HG03521 (cell line): ENCODE measurements at regions not wholly inside any gene's neighbourhood (a gene's known extent, or its start where the extent isn't known, plus 50 kb on each side); places are given as distances from the start of the nearest gene placed in this dataset.

Experiments
- ATAC-seq: cut with Tn5 transposase; IDR thresholded peaks from one replicate; pipeline ENCODE4 v1.9.1; 2021; ENCODE audit warnings: mild to moderate bottlenecking, moderate library complexity; ENCODE audit not compliant: unreplicated experiment

DNA sequence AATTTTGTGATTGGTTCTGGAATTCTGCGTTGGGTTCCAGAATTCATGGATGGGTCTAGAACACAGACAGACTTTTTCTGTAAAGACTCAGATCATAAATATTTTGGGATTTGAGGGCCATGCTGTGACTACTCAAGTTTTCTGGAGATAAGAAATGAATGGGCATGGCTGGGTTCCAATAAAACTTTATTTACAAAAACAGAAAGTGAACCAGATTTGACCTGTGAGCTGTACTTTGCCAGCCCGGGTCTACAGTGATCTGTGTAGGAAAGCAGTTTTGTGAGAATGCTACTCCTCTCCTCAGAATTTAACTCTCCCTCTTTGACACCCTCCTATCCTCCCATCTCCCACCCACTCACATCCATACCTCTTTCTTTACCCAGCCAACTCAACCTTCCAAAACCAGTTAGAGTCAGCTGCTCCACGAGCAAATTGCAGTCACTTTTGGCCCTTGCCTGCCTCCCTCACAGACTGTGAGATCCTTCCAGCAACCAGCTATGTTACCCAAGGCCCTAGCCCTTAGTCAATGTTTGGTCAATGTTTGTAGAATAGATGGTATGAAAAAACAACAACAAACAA is 312.8 kb upstream of the ZMIZ1 start:
- no peak for ATAC-seq

DNA sequence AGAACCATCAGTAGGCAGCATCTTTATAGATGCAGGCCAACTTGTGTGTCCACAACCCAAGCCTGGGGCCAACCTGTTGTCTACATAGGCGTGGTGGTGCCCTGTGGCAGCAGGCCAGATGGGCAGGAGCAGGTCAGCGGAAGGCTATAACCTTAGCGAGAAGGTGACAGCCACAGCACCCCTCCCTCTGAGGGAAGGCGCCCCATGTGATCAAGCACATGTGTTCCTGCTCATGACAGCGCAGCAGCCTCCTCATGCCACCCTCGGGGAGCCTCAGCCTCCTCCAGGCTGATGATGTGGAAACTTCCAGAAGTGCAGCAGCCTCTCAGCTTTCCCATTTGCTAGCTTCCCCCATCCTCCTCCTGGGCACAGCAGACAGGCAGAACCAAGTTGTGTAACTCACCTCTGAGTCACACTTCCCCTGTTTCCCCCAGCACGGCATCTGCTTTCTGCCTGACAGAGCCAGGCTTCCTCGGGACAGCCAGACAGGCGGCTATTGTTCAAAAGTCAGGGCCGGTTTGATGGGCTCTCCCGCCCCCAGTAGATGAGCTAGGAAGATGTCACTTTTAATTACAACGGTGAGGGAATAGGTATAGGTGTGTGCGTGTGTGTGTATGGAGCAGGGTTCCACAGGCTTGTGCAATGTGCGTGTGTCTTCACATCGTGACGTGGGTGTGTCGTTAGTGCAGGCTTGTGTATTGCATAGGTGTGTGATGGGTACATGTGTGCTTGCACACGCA is 312.0 kb upstream of the ZMIZ1 start:
- ATAC-seq = no peak

DNA sequence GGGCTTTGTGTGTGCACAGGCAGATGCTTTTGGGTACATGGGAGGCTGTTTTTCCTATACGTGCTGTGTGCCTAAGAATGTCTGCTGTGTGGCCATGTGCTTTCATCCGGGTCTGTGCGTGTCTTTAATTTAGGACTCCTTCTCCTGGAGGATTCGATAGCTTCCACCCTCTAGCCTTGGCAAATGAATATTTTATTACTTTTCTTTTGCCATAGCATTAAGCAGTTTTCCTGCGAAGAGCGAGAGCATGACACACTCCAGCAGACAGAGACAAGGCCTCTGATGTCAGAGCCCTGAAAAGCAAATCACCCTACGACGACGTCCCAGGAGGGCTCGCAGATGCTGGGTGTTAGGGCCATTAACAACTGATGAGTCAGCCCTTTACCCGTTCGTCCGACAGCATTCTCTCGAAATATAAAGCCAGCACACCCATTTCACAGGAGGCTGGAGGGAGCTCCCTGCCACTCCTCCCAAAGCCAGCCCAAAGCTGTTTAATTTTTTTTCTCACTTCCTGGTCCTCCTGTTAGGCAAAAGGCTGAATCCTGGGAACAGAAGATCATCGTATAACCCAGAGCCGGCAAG is 311.3 kb upstream of the ZMIZ1 start:
- ATAC-seq = no peak

DNA sequence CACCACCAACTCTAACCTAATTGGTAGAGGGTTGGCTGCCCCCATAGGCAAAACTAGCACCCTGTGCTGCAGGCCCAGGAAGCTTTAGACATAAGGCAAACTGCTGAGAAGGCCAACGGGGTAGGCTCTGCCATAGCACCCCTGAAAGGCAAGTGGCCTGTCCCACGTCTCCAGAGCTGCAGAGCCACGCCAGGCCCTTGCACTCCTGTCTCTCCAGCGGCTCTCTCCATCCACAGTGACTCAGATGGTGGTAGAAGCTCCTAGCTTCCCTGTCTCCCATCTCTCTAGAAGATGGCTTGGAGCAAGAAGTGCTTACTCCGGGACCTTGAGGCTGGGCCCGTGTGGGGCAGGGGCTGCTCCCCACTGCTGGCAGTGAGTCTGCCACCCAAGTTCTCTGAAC is 310.6 kb upstream of the ZMIZ1 start:
- no peak for ATAC-seq

DNA sequence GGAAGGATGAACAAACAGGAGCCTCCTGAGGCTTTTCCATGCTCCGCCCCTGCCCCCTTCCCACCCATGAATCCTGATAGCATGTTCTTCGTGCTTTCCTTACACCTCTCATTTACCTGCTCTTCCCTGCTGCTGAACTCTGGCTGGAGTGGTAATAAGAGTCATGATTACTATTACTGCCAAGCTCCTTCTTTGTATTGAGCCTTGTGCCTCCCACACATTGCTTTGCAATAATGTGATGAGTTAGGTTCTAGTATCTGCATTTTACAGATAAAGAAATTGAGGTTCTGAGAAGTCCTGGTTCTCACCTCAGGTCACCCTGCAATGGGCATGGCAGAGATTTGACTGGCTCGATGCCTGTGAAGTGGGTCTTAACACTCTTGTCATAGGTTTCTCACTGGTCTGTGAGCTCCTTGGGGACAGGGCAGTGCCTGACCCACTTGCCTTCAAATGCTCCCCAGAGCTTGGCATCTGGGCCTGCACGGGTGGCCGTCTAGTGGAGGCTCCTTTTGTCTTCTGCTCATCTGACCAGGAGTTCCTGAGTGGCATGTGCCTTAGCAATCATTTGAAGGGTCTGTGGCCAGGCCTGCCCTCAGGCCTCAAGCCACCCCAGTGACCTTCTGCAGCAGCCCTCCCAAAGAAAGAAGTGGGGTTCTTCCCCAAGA is 309.2 kb upstream of the ZMIZ1 start:
- no peak for ATAC-seq

DNA sequence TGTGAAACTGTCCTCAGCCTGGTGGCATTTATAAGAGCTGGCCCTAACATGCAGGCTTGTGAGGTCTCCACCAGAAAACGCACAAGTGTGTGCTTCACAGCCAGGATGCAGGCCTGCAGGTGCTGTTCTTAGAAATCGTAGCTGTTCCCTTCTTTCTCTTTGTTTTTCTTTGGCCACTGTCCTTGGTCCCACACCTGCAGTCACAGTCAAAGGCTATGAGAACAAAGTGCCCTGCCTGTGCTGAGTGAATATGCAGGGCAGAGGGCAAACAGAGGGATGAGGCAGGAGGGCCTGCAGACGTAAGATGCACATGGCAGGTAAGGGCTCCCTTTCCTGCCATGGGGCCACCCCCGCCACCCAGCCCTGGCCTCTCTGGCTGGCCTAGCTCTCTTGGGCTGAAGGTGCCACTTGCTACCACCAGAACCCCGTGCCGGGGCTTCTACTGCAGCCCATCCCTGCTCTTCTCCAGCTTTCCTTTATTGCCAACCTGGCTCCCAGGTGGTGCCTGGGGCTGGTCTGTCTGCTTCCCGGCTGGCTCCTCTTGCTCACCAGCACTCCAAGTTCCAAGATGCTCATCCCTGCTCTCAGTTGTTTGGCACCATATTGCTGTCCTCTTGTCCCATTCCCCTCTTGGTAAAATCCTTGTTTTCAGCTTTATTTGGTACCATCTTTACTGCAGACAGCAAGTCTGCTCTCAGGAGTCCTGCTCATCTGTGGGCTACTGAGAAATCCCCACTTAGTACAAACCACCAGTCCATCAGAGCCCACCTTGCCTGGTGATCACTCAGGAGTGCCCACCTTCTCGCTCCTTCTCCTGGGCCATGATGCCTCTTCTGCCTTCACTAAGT is 308.1 kb upstream of the ZMIZ1 start:
- no peak for ATAC-seq

DNA sequence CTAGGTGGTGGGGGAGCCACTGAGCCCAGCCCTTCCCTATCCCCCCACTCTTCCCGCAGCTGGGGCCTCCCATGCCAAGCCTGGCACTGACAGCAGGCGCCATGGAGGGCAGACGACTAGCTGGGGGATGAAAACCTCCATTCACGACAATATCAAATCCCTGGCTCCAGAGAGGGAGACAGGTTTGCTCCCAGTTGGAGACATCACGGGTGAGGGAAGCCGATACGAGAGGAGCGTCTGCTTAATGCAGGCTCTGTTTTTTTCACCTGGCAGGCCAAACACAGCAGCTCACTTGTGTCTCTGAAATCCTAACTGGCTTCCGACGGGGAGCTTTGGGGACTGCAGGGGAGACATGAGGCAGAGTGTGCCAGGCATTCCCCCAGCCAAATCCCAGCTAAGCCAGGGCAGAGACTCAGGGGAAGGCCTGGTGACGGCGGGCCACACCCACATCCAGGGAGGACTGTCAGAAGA is 307.4 kb upstream of the ZMIZ1 start:
- ATAC-seq = no peak

DNA sequence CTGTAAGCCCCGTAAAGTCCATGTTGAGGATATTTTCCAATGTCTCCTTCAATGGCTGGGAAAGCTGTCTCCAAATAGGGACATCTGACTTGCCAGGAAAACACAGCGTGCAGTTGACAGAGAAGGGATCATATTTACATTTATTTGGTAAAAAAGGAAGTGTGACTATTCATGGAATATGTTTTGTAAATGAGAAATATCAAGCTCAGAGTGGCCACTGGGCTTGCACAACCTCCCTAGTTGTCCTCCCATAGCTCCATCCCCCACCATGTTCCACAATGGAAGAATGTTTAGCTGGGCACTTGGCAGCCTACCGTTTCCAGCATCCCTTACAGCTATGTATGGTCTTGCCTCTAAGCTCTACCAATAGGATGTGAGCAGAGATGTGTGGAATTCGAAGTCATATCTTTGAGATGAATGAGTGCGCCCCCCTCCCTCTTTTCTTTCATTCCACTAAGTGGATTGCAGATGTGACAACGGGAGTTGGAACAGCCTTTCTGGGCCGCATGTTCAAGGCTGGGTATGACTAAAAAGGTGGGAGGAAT is 306.6 kb upstream of the ZMIZ1 start:
- ATAC-seq = no peak

DNA sequence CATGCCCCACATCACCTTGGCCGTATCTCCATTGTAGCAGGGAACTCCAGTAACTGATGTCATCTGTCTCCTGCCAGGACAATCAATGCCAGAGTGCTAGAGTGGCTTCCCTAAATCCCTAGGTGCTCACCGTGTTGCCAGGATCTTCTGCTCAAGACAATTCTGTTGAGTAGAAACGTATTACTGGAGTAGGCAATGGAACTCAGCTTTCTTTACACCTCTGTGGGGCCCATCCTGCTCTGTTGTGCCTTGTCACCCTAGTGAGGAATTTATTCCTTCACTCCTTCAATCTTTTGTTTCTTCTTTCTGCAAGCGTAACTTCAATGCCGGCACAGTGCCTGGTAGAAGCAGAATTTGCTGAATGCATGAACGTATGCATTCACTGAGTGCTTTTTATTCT is 305.5 kb upstream of the ZMIZ1 start:
- no peak for ATAC-seq

DNA sequence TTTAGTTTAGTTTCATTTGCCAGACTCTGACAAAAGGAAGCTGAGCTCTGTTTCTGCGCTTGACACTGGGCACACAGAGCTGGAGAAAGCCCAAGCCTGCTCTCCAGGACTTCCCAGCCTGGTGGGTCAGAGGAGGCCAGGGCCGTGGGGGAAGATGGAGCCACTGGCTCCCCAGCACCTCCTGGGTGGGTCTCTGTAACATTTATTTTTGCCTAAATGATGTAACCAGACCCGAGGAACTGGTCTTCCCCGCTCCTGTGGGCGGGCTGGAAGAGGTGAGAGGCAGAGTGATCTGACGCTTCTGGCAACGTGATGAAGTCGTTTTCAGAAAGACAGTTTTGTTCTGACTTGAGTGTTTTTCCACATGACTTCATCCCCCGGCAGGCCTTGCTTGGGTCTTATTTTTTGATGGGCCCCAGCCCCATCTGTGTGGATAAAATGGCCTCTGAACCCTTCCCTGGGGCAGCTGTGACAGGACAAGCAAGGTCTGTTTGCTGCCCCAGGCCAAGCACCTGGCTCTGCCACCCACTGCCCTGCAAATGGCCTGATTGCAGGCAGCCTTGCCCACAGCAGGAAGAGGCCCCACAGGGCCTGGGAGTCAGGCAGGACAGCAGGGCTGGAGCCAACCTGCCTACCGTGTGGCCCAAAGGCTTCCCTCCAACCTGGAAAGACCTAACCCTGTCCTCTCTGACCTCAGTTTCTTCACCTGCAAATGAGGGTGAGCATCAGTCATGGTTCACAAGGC is 304.9 kb upstream of the ZMIZ1 start:
- no peak for ATAC-seq

DNA sequence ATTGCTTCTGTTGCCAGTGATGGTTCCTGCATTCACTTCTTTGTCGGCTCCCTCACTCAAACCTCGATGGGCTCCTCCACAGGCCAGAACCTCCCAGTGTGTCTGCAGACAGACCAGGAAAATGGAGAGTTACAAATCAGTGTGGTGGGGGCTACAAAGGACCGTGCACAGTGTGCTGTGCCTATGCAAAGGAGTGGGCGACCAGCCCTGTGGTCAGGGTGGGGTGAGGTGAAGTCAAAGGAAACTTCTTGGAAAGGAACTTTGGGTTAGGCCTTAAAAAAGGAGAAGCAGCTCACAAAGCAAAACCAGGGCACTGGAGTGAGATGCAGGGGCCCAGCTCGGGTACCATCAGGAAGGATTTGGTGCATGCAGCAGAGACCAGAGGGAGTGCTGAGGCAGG is 304.3 kb upstream of the ZMIZ1 start:
- ATAC-seq = no peak

DNA sequence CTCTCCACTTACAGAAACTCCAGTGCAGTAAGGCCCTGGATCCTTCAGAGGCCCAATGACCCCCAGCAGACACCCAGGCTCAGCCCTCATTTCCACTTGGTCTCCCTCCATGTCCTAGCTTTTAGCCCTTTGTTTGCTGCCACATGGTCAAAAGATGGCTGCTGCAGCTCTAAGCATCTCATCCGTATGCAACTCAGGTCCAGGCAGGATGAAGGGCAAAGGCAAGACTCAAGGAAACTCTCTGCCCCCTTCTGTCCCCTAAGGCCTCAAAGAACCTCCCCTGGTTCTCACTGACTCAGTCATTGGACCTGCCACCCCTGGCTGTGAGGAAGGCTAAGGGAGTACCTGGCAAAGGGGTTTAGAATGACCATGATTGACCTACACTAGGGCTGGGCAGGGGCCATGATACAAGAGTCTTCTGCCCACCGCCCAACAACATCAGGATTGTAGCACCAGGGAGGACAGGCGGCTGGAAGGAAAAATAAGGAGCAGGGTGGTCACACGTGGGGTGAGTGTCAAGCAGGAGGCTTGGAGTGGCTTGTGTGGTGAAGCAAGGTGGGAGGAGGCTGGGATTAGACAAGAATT is 303.8 kb upstream of the ZMIZ1 start:
- no peak for ATAC-seq

DNA sequence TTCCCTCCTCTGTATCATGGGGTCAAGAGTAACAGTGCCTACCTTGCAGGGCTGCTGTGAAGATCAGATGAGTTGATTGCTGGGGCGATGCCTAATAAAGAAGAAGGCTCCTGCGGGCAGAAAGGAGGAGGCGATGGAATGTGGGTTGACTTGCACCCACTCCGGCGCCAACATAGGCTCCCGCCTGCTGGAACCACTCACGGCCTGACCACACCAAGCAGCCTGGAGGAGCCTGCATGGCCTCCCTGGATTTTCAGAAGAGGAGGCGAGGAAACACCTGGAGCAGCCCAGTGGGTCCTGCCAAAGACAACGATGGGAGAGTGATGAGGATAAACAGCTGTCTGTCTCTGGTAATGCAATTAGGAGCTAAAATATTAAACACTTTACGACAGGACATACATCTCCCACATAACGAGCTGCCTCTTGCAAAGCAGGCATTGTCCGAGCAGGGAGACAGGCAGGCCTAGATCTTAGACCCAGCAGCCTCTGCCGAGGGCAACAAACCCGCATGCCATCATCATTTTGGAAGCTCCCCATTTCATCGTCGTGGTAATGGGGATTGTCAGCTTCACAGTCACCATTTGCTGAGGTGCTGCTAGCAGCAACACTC is 302.9 kb upstream of the ZMIZ1 start:
- no peak for ATAC-seq

DNA sequence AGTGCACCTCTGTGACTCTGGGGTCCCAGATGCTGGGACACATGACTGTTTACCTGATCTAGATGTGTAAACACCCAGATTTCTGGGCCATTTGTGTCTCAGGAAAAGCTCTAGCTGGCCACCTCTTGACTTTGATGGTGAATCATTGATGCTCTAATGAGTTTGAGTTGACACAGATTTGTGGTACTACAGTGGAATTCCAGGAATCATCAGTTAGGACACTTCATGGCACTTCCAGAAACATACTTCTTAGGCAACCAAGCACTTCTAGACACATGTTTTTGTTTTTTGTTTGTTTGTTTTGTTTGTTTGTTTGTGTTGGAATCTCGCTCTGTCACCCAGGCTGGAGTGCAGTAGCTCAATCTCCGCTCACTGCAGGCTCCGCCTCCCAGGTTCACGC is 302.2 kb upstream of the ZMIZ1 start:
- ATAC-seq = no peak

DNA sequence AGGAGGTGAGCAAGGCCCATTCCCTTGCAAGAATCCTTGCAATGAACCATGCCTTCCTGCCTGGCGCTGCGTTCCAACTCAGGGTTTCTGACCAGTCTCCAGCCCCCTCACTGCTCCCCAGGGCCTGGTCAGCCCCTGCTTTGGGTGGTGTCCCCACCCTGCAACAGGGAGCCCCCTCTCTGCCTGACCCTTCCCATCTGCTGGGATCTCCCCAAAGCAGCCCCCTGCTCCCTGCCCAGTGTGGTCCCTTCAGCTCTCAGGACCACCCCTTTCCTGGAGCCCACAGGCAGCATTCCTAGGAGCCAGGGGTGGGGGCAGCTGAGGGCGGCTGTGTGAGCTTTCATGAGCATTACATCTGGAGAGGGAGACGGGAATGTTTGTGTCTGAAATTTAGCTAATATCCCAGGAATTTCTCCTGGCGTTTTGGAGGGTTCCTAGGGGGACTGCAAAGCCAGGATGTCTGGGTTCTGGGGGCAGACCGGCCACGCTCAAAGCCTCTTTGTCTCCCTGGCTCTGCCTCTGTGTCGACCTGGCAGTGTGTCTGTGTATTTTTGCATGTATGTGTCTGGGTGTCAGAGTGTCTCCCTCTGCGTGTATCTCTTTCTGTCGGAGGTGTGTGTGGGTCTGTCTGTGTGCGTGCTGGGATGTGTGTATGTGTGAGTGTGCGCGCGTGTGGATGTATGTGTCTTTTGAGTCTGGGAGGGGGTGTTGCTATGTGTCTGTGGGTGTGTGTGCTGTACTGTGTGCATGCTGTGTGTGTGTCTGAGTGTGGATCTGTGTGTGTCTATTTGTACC is 300.5 kb upstream of the ZMIZ1 start:
- ATAC-seq = no peak

DNA sequence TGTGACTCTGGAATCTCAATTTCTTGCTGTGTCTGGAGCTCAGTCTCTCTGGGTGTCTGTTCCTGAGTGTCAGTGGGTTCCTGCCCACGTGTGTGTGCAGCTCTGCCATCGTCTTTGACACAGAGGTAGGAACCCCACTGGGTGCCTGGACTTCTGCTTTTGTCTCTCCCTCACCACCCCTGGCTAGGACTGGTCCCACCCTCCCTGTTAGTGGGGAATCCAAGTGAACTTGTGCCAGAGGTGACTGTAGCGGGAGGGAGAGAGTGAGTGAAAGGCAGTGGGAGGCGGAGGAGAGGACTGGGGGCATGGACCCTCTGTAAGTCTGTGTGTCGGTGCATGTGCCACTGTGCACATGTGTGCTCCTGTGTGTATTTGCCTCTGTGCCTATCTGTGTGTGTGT is 299.9 kb upstream of the ZMIZ1 start:
- no peak for ATAC-seq

DNA sequence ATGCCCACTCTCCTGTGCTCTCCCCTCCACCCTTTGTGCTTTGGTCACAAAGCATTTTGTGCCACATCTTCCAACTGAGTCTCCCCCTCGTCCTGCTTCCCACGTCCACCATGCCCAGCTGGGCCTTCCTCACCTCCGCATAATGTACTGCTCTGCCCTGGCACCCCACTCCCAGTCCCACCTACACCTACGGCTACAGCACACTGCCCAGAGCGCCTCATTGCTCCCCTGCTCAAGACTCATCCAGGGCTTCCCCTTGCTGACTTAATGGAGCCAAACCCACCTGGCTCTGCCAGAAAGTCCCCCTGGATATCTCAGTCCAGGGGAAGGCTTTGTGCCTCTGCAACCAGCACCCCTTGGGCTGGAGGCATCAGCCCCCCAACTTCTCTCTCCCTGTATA is 299.2 kb upstream of the ZMIZ1 start:
- no peak for ATAC-seq
